Smooth muscle cell (in vitro differentiated cells): ENCODE measurements at regions not wholly inside any gene's neighbourhood (a gene's known extent, or its start where the extent isn't known, plus 50 kb on each side); places are given as distances from the start of the nearest gene placed in this dataset.

Source experiments
- DNase-seq: peaks from one replicate; lab custom pipeline; 2025; ENCODE audit not compliant: unreplicated experiment; lab: John Stamatoyannopoulos, UW
- H2AFZ ChIP-seq: fragments of 200-600 bp; sonication (generic); 2 replicates; pipeline ENCODE4 v1.6.0; 2016; ENCODE audit warnings: antibody characterized with exemption, low read depth, mild to moderate bottlenecking
- H3F3A ChIP-seq: fragments of 200-600 bp; sonication (generic); 2 replicates; pipeline ENCODE4 v1.6.0; 2017; ENCODE audit warnings: antibody characterized with exemption, low read depth
- H3K27ac ChIP-seq: fragments of 200-600 bp; sonication (generic); 2 replicates; pipeline ENCODE4 v1.5.1; 2016; ENCODE audit warnings: low read depth, mild to moderate bottlenecking
- H3K27me3 ChIP-seq: fragments of 200-600 bp; sonication (generic); 2 replicates; pipeline ENCODE4 v1.6.1; 2016; ENCODE audit warnings: low read depth, mild to moderate bottlenecking
- H3K36me3 ChIP-seq: fragments of 200-600 bp; sonication (generic); 2 replicates; pipeline ENCODE4 v1.5.1; 2016; ENCODE audit warnings: low read depth
- H3K4me1 ChIP-seq: fragments of 200-600 bp; sonication (generic); 2 replicates; pipeline ENCODE4 v1.5.1; 2016; ENCODE audit warnings: low read depth
- H3K4me2 ChIP-seq: fragments of 200-600 bp; sonication (generic); 2 replicates; pipeline ENCODE4 v1.6.0; 2016; ENCODE audit warnings: mild to moderate bottlenecking
- H3K4me3 ChIP-seq: fragments of 200-600 bp; sonication (generic); 2 replicates; pipeline ENCODE4 v1.5.1; 2016; ENCODE audit warnings: mild to moderate bottlenecking
- H3K79me2 ChIP-seq: fragments of 200-600 bp; sonication (generic); 2 replicates; pipeline ENCODE4 v1.6.0; 2016; ENCODE audit warnings: low read depth, mild to moderate bottlenecking
- H3K9ac ChIP-seq: fragments of 200-600 bp; sonication (generic); 2 replicates; pipeline ENCODE4 v1.6.0; 2016; ENCODE audit warnings: low read depth
- H3K9me3 ChIP-seq: fragments of 200-600 bp; sonication (generic); replicated peaks from 2 replicates; pipeline ENCODE4 v1.5.1; 2016; ENCODE audit warnings: low read depth
- H4K20me1 ChIP-seq: fragments of 200-600 bp; sonication (generic); 2 replicates; pipeline ENCODE4 v1.6.0; 2016; ENCODE audit warnings: low read depth
- WGBS: methylation state at CpG from one replicate; pipeline ENCODE4 v1.1.7; 2016; ENCODE audit warnings: low lambda C conversion rate; 5-methylcytosine and 5-hydroxymethylcytosine counted together
- TF ChIP-seq, protein P1 (sequence below): fragments of 200-600 bp; sonication (generic); IDR thresholded peaks from 2 replicates; pipeline ENCODE4 v1.5.1; 2017; ENCODE audit warnings: borderline replicate concordance, mild to moderate bottlenecking, antibody characterized with exemption; ENCODE audit not compliant: insufficient read depth, poor library complexity, severe bottlenecking

DNA sequence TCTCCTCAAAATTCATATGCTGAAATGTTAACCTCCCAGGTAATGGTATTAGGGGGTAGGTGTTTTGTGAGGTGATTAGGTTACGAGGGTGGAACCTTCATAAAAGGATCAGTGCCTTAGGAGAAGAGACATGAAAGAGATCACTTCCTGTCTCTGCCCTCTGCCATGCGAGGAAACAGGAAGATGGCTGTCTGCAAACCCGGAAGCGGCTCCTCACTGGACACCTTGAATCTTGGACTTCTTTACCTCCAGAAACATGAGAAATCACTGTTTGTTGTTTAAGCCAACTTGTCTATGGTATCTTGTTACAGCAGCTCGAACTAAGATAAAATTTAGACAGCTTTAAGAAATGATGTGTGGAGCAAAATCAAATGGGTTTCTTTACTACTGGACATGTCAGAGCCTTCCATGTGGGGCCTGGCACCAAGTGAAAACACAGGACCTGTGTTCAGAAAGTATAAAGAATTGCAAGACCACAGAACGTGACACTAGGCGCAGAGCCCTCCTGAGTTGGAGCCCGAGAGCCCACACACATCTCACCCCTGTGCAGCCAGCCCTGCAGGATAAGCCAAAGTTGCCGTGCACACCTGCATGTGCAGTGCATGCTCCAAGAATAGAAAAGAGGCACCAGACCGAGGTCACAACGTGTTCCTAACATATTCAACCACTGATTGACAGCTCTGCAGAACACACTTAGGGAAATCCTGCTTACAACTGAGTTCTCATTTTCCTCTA is 112.5 kb upstream of the UQCRFS1 start:
- no peaks in the 10 kb centered on the region for H3K4me1 ChIP-seq
- no peaks in the 10 kb centered on the region for H3F3A ChIP-seq
- 90% methylated on average over 11 of the region's 11 CpGs for WGBS
- no peaks in the 10 kb centered on the region for H3K9me3 ChIP-seq
- no peak for DNase-seq
- H4K20me1 ChIP-seq, result no peaks in the 10 kb centered on the region
- H3K27me3 ChIP-seq, result no peaks in the 10 kb centered on the region
- H2AFZ ChIP-seq, result no peak overlapping the region
- H3K27ac ChIP-seq, result no peak overlapping the region
- H3K36me3 ChIP-seq, result no peaks in the 10 kb centered on the region
- H3K4me2 ChIP-seq, result no peak overlapping the region
- H3K79me2 ChIP-seq, result no peaks in the 10 kb centered on the region
- TF ChIP-seq, protein P1, sequence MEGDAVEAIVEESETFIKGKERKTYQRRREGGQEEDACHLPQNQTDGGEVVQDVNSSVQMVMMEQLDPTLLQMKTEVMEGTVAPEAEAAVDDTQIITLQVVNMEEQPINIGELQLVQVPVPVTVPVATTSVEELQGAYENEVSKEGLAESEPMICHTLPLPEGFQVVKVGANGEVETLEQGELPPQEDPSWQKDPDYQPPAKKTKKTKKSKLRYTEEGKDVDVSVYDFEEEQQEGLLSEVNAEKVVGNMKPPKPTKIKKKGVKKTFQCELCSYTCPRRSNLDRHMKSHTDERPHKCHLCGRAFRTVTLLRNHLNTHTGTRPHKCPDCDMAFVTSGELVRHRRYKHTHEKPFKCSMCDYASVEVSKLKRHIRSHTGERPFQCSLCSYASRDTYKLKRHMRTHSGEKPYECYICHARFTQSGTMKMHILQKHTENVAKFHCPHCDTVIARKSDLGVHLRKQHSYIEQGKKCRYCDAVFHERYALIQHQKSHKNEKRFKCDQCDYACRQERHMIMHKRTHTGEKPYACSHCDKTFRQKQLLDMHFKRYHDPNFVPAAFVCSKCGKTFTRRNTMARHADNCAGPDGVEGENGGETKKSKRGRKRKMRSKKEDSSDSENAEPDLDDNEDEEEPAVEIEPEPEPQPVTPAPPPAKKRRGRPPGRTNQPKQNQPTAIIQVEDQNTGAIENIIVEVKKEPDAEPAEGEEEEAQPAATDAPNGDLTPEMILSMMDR, result no peak
- no peak overlapping the region for H3K4me3 ChIP-seq
- H3K9ac ChIP-seq, result no peak overlapping the region

DNA sequence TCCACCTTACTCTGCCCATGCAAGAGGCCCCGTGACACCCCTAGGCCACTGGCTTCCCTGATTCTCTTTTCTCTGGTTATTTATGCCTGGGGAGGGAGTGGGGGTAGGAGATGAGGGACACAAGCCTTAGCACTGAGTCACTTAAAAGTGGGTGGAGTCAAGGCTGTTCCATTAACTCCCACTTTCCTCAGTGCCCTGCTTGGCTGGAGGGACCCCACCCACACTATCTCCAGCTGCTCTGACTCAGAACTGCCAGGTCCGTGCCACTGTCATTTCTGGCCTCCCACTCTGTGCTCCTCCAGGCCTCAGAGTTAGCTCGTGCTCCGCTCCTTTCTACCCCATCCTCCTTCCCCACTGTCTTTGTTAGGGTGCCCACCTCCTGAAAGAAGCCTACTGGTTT is 113.4 kb upstream of the UQCRFS1 start:
- Histone ChIP-seq H3K9me3 (no peaks in the 10 kb centered on the region), H2AFZ (no peak overlapping the region), H3K4me3 (no peak overlapping the region), H3K27ac (no peak overlapping the region), H4K20me1 (no peaks in the 10 kb centered on the region), H3K4me2 (peak overlapping the region; percentile 39), H3K27me3 (no peaks in the 10 kb centered on the region), H3K4me1 (no peaks in the 10 kb centered on the region), H3K9ac (no peak overlapping the region), H3K79me2 (no peaks in the 10 kb centered on the region), H3K36me3 (no peaks in the 10 kb centered on the region), H3F3A (no peaks in the 10 kb centered on the region)
- WGBS, result 30% methylated on average over 4 of the region's 4 CpGs
- DNase-seq, result no peak
- TF ChIP-seq, protein P1, result no peak

DNA sequence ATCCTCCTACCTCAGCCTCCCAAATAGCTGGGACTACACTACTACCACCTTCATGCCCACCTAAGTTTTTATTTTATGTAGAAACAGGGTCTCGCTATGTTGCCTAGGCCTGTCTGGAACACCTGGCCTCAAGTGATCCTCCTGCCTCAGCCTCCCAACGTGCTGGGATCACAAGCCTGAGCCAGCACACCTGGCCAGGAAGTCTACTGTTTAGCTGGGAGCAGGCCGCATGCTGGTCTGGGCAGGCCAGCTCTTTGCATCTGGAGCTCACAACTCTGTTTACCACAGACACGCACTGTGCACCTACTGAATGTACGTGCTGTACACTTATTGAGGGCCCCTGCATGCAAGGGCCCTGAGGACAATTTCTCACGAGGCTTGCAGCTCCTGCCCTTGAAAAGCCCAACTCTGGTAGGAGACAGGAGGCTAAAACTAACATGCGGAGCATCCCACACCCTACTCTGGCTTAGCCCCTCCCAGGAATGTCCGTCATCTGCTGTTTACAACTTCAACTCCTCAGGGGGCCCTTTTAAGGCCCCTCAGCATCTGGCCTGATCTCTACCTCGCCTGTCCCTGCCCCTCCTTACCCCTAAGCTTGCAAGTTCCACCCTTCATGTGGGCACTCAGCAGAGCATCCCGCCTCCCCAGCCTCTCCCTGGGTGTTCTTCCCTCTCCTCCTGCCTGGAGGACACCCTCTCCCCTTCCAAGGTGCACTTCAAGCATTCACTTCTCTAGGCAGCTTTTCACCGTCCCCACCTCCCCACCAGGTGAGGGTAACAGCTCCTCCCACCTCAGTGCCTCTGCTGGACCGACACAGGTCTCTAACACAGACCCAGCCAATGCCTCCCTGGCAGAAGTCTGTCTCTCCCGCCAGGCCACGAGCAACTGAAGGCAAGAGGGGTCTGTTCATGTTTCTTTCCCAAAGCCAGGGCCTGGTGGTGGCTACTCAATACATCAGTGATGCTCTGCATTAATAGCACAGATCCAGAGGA is 114.2 kb upstream of the UQCRFS1 start:
- DNase-seq, result no peak
- TF ChIP-seq, protein P1, result no peak

More for the DNA sequence above, 114.2 kb upstream of the UQCRFS1 start:
- Histone ChIP-seq H3F3A (no peaks in the 10 kb centered on the region), H3K9ac (no peak overlapping the region), H3K4me2 (no peak overlapping the region), H3K4me3 (no peak overlapping the region), H3K9me3 (no peaks in the 10 kb centered on the region), H3K79me2 (no peaks in the 10 kb centered on the region), H3K27me3 (no peaks in the 10 kb centered on the region), H3K4me1 (no peaks in the 10 kb centered on the region), H3K36me3 (no peaks in the 10 kb centered on the region), H4K20me1 (no peaks in the 10 kb centered on the region), H2AFZ (no peak overlapping the region), H3K27ac (no peak overlapping the region)
- WGBS, result 73% methylated on average over 14 of the region's 14 CpGs
